ACHN (cell line): ENCODE measurements at regions not wholly inside any gene's neighbourhood (a gene's known extent, or its start where the extent isn't known, plus 50 kb on each side); places are given as distances from the start of the nearest gene placed in this dataset.

Source experiments
- DNase-seq: peaks from one replicate; pipeline ENCODE4 v3.0.0-alpha.2; 2015
- in situ Hi-C: cut with HindIII; loops from 2 replicates; pipeline ENCODE4 v1.10.0; 2017; ENCODE audit warnings: low sequenced_read_pairs, low pct_ligation_motif_present, low pct_unique_long_range_greater_than_20kb

DNA sequence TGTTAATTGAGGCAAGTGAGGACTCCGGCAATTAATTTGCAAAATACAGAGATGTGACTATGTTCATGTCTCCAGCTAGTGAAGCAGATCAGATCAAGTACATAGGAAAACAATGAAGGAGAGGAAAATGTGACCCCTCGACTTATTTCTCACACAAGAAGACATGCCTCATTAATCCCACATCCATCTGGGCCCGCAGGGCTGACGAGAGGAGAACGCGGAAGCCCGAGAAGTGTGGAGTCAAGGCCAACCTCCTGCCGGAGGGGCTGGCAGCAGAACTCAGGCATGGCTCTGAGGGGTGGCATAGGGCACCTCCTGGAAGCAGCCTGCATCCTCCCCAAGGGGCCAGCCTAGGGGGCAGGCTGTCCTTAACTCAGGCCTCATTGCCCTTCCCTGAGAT, 54.4 kb downstream of the ZNF503 start:
- in situ Hi-C loops, result no loop called here
- DNase-seq, result peak; percentile 29

DNA sequence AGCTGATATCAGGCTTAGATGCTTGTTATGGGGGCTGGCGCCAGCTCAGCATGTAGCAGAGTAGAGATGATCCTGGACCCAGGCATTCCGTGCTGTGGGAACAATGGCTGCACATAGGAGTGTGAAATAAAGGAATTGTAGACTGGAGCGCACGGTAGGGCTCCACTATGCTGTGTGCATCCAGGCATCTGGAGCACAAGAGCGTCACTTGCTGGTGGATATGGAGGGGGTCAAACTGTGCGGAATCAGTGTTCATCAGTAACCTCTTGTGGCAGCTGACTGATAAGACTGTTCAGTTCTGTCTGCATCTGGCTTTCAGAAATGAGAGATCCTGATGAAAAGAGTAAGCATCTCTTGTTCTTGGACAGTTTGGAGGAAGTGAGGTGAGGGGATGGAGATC, 55.8 kb downstream of the ZNF503 start:
- DNase-seq, result no peak
- in situ Hi-C loops, result no loop called here

DNA sequence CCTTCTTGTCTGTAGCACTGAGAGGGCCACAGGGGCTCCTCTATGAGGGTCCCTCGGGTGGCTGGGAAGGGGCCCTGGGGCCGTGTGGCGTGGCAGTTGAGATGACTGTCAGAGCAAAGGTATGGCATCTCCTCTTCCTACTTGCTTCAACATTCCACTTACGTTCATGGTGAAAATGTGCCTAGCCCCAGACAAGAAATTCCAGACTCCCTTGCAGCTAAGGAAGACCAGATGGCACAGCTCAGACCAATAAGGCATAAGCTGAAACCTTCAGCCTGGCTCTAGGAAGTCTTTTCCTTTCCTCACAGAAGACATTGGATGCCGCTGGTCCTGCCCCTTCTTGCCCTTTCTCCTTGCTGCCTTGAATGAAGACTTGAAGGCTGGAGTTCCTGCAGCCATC, 57.4 kb downstream of the ZNF503 start:
- in situ Hi-C loops, result no loop called here
- no peak for DNase-seq

DNA sequence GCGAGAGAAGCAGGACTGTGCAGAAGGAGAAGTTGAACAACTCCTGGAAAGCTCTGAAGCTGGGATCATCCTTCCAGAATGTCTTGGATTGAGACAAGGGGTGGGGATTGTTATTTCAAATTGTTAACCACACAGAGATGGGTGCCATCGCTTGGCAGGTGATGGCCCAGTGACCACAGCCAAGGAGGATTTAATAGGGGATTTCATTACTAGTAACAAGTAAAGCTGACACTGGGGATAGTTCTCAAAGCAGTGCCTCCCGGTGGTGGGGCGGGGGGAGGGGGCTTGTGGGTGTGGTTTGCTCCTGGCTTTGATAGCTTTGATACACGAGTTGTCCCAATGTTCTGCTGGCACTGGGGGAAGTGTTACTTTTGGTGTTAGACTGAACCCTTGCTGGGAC, 59.2 kb downstream of the ZNF503 start:
- in situ Hi-C loops, result no loop called here
- DNase-seq, result no peak

DNA sequence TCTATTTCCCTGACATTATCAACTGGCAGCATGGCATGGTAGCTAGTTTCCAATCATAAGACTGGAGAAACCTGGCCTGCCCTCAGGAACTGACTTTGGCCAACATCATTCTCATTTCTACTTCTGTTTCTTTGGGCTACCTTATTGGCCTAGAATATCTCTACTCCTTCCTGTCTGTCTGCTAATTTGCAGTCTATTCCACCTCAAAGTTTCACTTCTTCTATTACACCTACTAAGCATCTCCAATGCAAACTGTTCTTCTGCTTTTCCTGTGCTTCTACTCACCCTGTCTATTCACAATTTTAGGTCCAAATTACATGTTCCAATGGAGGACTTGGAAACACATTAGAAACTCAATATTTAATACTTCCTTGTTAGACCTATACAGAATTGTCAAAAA, 65.6 kb downstream of the ZNF503 start:
- no peak for DNase-seq
- in situ Hi-C loops, result no loop called here

DNA sequence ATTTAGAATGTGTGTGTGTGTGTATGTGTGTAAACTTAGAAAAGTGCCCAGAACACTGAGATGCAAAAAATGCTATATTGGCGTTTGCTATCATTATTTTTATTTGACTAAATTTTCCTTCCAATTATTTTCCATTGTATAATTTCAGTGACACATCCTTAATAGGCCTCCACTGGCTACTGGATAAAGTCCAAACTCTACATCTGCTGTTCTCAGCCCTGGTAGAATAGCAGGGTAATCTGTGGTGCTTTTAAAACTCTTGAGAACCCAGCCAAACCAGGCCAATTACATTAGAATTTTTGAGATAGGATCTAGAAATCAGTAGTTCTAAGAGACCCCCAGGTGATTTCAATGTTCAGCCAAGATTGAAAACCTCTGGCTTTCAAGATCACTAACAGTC, 66.4 kb downstream of the ZNF503 start:
- in situ Hi-C loops, result no loop called here

DNA sequence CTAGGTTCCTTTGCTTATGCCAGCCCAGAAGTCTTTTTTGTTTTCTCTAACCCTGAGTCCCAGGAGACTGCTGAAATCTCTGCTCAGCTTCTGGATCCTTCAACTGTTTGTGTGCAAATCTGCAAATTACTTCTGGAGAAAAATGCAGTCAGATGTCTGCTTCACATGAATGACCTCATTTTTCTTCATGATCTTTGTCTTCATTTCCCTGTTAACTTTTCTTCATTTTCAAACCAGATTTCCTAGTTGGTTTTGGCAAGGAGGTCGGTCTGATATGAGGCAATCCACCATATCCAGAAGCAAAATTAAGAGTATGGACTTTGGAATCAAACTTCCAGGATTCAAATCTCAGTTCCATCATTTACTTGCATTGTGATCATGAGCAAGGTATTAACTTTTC, 66.8 kb downstream of the ZNF503 start:
- in situ Hi-C loops, result no loop called here
- DNase-seq, result no peak

More for the DNA sequence above, 66.4 kb downstream of the ZNF503 start:
- no peak for DNase-seq

DNA sequence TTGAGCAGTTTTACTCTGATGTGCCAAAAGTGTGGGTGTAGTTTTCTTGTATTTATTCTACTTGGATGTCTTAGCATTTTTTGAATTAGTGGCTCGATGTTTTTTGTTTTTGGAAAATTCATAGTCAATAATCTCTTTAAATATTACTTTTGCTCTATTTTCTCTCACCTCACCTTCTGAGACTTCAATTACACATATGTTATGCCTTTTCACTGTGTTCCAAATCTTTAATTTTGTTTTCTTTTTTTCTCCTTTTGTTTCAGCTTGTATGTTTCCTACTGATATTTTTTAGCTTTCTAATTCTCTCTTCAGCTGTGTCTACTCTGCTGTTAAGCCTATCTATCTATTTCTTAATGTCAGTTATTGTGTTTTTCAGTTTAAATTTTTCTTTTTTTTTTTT, 69.5 kb downstream of the ZNF503 start:
- DNase-seq, result no peak
- in situ Hi-C loops, result no loop called here

DNA sequence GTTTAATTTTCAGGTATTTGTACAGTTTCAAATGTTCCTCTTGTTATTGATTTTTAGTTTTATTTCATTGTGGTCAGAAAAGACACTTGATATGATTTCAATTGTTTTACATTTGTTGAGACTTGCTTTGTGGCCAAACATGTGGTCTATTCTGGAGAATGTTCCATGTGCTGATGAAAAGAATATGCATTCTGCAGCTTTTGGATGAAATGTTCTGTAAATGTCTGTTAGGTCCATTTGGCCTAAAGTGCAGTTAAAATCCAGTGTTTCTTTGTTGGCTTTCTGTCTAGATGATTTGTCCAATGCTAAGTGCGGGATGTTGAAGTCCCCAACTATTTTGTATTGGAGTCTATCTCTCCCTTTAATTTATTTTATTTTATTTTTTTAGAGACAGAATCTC, 70.5 kb downstream of the ZNF503 start:
- no peak for DNase-seq
- in situ Hi-C loops, result no loop called here

DNA sequence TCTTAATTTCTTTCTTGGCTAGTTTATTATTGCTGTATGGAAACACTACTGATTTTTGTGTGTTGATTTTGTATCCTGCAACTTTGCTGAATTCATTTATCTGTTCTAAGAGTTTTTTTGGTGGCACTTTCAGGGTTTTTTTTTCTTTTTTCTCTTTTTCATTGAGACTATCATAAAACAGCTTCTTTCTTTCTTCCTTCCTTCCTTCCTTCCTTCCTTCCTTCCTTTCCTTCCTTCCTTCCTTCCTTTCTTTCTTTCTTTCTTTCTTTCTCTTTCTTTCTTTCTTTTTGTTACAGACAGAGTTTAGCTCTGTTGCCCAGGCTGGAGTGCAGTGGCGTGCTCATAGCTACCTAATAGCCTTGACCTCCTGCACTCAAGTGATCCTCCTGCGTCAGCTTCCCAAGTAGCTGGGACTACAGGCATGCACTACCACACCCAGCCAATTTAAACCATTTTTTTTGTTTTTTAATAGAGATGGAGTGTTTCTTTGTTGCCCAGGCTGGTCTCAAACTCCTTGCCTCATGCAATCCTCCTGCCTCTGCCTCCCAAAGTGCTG, 72.3 kb downstream of the ZNF503 start:
- no peak for DNase-seq
- in situ Hi-C loops, result no loop called here

DNA sequence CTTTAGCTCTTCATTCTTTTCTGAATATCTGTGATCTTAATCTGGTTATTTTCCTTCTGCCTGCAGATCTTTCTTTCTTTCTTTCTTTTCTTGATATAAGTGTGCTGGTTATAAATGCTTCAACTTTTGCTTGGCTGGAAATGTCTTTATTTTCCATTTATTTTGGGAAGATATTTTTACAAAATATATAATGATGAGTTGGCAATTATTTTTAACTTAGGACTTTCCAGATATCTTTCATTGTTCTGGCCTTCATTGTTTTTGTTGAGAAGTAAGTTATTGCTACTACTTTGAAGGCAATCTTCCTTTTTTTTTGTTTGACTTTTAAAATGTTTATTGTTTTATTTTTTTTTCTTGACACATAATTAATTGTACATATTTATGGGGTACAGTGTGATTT, 75.3 kb downstream of the ZNF503 start:
- no peak for DNase-seq
- in situ Hi-C loops, result no loop called here

DNA sequence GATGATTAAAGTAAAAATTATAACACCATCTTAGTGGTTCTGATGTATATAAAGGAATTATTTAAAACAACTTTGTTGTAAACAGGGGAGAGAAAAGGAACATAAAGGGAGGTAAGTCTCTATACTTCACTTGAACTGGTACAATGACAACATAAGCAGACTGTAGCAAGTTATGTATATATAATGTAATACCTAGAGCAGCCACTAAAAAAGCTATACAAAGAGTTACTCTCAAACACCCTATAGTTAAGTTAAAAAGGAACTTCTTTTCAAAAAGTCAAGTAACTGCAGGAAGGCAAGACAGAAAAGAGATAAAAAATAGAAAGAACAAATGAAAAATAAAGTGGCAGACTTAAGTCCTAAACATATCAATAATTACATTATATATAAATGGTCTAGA, 82.3 kb downstream of the ZNF503 start:
- DNase-seq, result no peak
- in situ Hi-C loops, result no loop called here

DNA sequence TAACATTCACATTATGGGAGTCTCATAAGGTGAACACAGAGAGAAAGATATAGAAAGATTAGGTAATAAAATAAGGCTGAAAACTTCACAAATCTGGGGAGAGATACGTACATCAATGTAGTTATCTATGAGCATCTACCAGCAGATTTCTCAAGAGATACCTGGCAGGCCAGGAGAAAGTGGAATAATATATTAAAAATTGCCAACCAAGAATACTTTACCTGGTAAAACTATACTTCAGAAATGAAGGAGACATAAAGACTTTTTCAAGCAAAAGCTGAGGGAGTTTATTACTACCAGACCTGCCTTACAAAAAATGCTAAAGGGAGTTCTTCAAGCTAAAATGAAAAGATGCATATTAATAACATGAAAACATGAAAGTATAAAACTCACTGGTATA, 78.8 kb upstream of the COMTD1 start:
- in situ Hi-C loops, result no loop called here

DNA sequence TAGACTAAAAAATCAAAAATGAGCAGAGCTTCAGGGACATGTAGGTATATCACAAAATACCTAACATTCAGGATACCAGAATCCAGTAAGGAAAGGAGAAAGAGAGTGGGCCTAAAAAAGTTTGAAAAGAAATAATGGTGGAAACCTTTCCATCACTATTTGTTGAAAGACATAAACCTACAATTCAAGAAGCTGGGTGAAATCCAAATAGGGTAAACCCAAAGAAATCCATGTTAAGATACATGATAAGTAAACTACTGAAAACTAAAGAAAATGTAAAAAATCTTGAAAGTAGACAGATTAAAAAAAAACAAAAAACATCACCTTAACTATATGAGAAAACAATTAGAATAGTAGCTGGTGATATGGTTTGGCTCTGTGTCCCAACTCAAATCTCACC, 76.7 kb upstream of the COMTD1 start:
- no peak for DNase-seq
- in situ Hi-C loops, result no loop called here

More for the DNA sequence above, 78.8 kb upstream of the COMTD1 start:
- DNase-seq, result no peak

DNA sequence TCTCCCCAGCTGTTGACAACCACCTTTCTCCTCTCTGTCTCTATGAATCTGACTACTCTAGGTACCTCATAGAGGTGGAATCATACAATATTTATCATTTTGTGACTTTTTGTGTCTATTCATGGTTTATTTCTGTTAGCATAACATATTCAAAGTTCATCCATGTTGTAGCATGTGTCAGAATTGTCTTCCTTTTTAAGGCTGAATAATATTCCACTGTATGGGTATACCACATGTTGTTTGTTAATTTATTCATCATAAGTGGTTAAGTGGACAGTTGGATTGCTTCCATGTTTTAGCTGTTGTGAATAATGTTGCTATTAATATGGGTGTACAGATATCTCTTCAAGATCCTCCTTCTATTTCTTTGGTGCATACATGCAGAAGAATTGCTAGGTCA, 69.9 kb upstream of the COMTD1 start:
- in situ Hi-C loops, result no loop called here
- no peak for DNase-seq

DNA sequence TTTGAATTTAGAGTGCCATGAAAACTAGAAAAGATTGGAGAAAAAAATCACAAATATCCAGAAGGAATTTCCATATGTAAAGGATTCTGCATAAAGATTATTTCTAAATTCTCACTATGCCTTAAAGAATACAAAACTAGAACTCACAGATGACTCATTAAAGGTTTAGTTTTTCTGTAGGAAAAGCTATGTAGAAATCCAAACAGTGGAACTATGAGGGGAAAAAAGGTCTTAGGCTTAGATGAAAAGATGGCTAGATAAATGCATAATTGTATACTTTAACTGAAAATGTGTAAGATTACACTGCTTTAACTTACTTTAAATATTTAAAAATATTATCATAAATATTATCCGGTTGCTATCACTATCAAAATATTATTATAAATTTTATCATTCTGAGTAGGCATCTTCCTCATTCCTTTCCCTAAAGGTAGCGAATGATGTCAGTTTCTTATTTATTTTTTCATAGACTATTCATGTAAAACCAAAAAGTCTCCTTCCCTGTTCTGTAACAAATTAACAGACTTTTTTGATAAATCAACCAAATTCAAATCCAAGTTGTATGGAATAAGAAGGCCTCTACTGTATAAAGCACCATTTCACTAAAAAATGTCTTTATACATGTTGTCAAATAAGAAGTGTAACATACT, 69.1 kb upstream of the COMTD1 start:
- in situ Hi-C loops, result no loop called here
- DNase-seq, result no peak

DNA sequence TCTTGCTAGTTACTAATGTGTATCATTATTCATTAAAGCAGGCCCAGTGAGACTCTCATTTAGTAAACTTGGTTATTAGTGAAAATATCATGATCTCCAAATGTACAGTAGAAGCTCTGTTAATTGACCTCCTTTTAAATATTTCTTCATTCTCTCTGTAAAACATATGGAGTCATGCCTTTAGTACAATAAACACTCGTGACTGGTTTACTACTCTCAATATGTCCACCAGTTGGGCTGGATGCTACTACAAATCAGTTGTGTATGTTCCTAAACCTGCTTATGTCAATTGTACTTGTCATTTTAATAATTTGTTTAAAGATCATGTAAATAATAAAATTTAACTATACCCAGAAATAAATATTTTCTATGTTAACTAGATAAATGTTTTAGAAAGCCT, 68.6 kb upstream of the COMTD1 start:
- no peak for DNase-seq
- in situ Hi-C loops, result no loop called here

DNA sequence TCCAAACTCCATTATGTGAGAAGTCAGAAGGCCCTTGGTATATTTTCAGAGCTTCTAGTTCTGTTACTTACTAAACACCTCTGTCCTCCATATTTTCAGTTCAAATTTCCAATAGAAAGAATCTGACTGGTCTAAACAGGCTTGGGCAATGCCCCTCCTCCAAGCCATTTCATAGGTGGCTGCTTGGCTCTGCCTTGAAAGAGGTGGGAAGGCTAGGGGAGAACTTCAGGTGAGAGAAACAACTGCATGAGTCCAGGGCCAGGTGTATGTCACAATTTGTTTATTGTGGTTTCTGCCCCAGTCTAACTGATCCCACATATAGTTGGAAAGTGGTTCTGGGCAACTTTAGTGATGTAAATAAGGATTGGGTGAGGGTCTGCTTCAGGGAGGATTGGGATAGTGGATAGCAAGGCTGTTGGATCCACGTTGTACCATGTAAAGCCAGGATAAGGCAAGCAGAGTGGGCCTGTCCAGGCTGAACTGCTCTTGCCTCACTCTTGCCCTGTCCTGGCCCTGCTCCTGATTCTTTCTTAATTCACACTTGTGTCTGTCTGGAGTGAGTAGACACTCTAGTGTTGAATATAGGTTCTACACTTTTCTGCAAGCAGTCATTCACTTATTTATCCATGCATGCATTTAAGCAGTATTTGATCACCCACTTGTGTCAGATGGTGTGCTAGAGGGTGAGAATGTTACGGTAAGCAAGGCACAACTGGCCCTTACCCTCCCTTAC, 67.5 kb upstream of the COMTD1 start:
- DNase-seq, result no peak

DNA sequence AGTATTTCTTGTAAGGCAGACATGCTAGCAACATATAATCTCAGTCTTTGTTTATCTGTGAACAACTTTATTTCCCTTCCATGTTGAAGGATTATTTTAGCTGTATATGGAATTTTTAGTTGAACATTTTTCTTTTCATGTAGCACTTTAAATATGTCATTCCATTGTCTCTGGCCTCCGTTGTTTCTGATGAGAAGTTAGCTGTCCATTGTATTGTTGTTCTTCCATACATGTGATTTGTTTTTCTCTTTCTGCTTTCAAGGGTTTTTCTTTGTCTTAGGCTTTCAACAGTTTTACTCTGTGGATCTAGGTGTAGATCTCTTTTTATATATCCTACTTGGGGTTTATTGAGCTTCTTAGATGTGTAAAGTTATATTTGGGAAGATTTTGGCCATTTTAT, 66.3 kb upstream of the COMTD1 start:
- DNase-seq, result no peak
- in situ Hi-C loops, result no loop called here

More for the DNA sequence above, 67.5 kb upstream of the COMTD1 start:
- in situ Hi-C loops, result no loop called here

DNA sequence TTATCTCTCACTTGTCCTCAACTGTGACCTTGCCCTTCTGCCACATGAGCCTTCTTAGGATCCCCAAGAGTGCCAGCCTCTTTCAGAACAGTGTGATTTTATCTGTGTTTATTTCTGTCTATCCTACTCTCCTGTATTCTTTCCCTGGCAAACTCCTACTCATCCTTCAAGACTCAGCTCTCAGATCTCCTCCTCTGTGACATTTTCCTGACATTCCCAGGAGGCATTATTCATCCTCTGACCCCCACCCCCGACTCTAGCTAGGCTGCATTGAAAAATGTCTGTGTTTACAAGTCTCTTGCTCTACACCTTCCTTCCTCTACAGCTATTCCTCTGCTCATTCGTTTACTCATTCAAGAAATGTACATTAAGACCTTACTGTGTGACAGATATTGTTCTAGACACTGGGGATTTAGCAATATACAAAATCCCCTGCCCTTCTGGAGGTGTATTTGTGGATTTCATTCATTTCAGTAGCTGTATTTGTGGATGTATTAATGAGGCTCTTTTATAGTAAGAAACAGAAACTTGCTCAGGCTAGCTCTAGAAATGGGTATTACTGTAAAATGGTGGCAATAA, 61.4 kb upstream of the COMTD1 start:
- in situ Hi-C loops, result no loop called here
- DNase-seq, result no peak
